ENCODE measurements at regions not wholly inside any gene's neighbourhood (a gene's known extent, or its start where the extent isn't known, plus 50 kb on each side); places are given as distances from the start of the nearest gene placed in this dataset.

DNA sequence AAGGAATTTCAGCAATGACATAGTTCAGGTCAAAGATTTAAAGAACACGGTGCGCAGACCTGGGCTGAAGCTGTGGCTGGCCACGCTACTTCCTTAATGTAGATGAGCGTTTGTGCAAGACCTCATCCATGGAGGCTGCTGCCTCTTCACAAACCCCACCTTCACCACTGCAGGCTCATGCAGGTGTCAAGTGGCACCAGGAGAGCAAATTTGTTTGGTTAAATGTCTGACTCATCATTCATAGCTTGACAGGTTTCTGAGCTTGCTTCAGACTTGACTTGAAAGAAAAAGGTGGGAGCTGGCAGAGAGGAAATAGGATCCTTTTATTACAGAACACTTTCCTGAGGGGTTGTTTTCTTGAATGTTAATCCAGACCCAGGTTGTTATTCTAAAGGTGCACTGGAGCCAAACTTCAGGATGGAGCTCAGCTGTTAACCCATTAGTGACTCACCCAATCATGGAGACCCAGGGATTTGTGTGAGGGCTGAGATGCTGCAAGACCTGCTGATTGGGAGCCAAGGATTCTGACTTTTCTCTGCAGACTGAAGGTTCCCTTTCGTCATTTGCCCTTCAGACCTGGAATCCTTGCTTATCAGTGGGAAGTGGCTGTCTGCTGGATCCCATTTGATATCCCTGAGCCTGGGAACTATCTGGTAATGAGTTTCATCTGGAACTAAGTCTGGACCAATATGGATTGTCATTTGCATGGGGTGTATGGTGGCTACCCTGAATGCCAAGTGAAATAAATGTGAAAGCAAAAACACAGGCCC is 315.3 kb downstream of the PTTG2 start:
- TF ChIP-seq CTCF (IDR thresholded peaks at IDR 0.05; ENCODE audit: low read depth, low read length), result no peak
- Histone ChIP-seq H3K9me3 (ENCODE audit: low read depth) (no peaks in the 10 kb centered on the region), H3K4me3 (no peak overlapping the region), H3K27me3 (no peaks in the 10 kb centered on the region), H3K27ac (no peak overlapping the region), H3K36me3 (no peaks in the 10 kb centered on the region), H3K4me1 (ENCODE audit: low read depth) (no peaks in the 10 kb centered on the region)
- no peak for DNase-seq (ENCODE audit: low read depth in 1 of 2, low spot score in 1 of 2)

- no peak for TF ChIP-seq CTCF (IDR thresholded peaks at IDR 0.05; ENCODE audit: low read depth, low read length)
- Histone ChIP-seq H3K4me1 (ENCODE audit: low read depth) (no peaks in the 10 kb centered on the region), H3K36me3 (no peaks in the 10 kb centered on the region), H3K27ac (no peak overlapping the region), H3K27me3 (no peaks in the 10 kb centered on the region), H3K9me3 (ENCODE audit: low read depth) (no peaks in the 10 kb centered on the region), H3K4me3 (no peak overlapping the region)
- DNase-seq (ENCODE audit: low read depth in 1 of 2, low spot score in 1 of 2), result no peak
These were observed 318.1 kb downstream of the PTTG2 start for GRCh38 chr4:38278255-38278654.

DNA sequence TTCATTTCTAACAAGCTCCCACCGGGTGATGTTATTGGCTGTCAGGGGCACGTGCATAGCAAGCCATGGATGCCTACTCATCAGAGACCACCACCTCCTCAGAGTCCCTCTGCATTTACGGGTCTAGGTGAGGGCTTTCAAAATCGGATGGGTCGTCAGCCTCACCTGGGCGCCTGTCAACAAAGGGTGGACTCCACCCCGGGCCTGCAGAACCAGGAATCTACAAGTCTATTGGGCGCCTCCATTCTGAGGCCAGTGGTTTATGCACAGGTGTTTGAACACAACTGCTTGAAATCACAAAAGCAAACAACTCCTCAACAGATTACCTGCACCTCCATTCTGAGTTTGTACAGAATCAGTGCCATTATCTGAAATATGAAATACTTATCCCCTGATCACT is 318.9 kb downstream of the PTTG2 start:
- Histone ChIP-seq H3K9me3 (ENCODE audit: low read depth) (no peaks in the 10 kb centered on the region), H3K27me3 (no peaks in the 10 kb centered on the region), H3K4me1 (ENCODE audit: low read depth) (no peaks in the 10 kb centered on the region), H3K4me3 (no peak overlapping the region), H3K36me3 (no peaks in the 10 kb centered on the region), H3K27ac (no peak overlapping the region)
- no peak for DNase-seq (ENCODE audit: low read depth in 1 of 2, low spot score in 1 of 2)
- no peak for TF ChIP-seq CTCF (IDR thresholded peaks at IDR 0.05; ENCODE audit: low read depth, low read length)

- no peak for TF ChIP-seq CTCF (IDR thresholded peaks at IDR 0.05; ENCODE audit: low read depth, low read length)
- no peaks in the 10 kb centered on the region for H3K27me3 ChIP-seq
- no peaks in the 10 kb centered on the region for H3K4me1 ChIP-seq (ENCODE audit: low read depth)
- H3K9me3 ChIP-seq (ENCODE audit: low read depth), result no peaks in the 10 kb centered on the region
- H3K36me3 ChIP-seq, result no peaks in the 10 kb centered on the region
- H3K27ac ChIP-seq, result no peak overlapping the region
- no peak overlapping the region for H3K4me3 ChIP-seq
- DNase-seq (ENCODE audit: low read depth in 1 of 2, low spot score in 1 of 2), result no peak
These were observed 319.6 kb downstream of the PTTG2 start for GRCh38 chr4:38279650-38280322.

GRCh38 chr4:38280323-38280706 is 320.1 kb downstream of the PTTG2 start:
- no peak for TF ChIP-seq CTCF (IDR thresholded peaks at IDR 0.05; ENCODE audit: low read depth, low read length)
- no peaks in the 10 kb centered on the region for H3K9me3 ChIP-seq (ENCODE audit: low read depth)
- DNase-seq (ENCODE audit: low read depth in 1 of 2, low spot score in 1 of 2), result no peak

More at GRCh38 chr4:38280323-38280706, 320.1 kb downstream of the PTTG2 start:
- H3K27ac ChIP-seq, result no peak overlapping the region
- H3K4me1 ChIP-seq (ENCODE audit: low read depth), result no peaks in the 10 kb centered on the region
- no peaks in the 10 kb centered on the region for H3K36me3 ChIP-seq
- H3K4me3 ChIP-seq, result no peak overlapping the region
- no peaks in the 10 kb centered on the region for H3K27me3 ChIP-seq
